Trophoblast cell (in vitro differentiated cells and primary cell): ENCODE measurements at regions not wholly inside any gene's neighbourhood (a gene's known extent, or its start where the extent isn't known, plus 50 kb on each side); places are given as distances from the start of the nearest gene placed in this dataset.

ENCODE experiments used
- DNase-seq, 2 donors: peaks; one replicate each; pipeline ENCODE4 v3.0.0-alpha.2; 2016
- H2AFZ ChIP-seq: 2 replicates; pipeline ENCODE4 v1.6.1; 2013; ENCODE audit warnings: low read length, moderate library complexity, mild to moderate bottlenecking; ENCODE audit not compliant: insufficient read depth, poor library complexity
- H2AK5ac ChIP-seq: 2 replicates; pipeline ENCODE4 v1.6.1; 2013; ENCODE audit warnings: mild to moderate bottlenecking, low read length
- H2BK120ac ChIP-seq: 2 replicates; pipeline ENCODE4 v1.6.1; 2013; ENCODE audit warnings: low read length, mild to moderate bottlenecking, moderate library complexity; ENCODE audit not compliant: insufficient read depth, poor library complexity
- H2BK12ac ChIP-seq: 2 replicates; pipeline ENCODE4 v1.6.1; 2013; ENCODE audit warnings: mild to moderate bottlenecking, low read length, moderate library complexity
- H2BK5ac ChIP-seq: 2 replicates; pipeline ENCODE4 v1.6.1; 2013; ENCODE audit warnings: low read length, low read depth, moderate library complexity, mild to moderate bottlenecking; ENCODE audit not compliant: poor library complexity
- H3K14ac ChIP-seq: 2 replicates; pipeline ENCODE4 v1.6.1; 2013; ENCODE audit warnings: mild to moderate bottlenecking, low read length
- H3K18ac ChIP-seq: 2 replicates; pipeline ENCODE4 v1.6.1; 2013; ENCODE audit warnings: mild to moderate bottlenecking, low read length
- H3K23ac ChIP-seq: 2 replicates; pipeline ENCODE4 v1.6.1; 2013; ENCODE audit warnings: low read length
- H3K27ac ChIP-seq: 2 replicates; pipeline ENCODE4 v1.5.1; 2013; ENCODE audit warnings: low read depth, mild to moderate bottlenecking, inconsistent platforms, low read length, moderate library complexity
- H3K27me3 ChIP-seq: 2 replicates; pipeline ENCODE4 v1.6.1; 2013; ENCODE audit warnings: inconsistent platforms, mild to moderate bottlenecking, low read length, moderate library complexity; ENCODE audit not compliant: insufficient read depth
- H3K36me3 ChIP-seq, 2 experiments: 1 replicate in 1 of 2; 2 replicates in 1 of 2; pipeline ENCODE4 v1.6.1; 2013; ENCODE audit warnings: low read length in 2 of 2, mild to moderate bottlenecking in 2 of 2, moderate library complexity in 1 of 2; ENCODE audit not compliant: insufficient read depth in 2 of 2, control insufficient read depth in 1 of 2
- H3K4ac ChIP-seq: 2 replicates; pipeline ENCODE4 v1.6.1; 2013; ENCODE audit warnings: low read depth, mild to moderate bottlenecking, low read length, moderate library complexity
- H3K4me1 ChIP-seq, 2 experiments: 1 replicate in 1 of 2; 2 replicates in 1 of 2; pipeline ENCODE4 v1.6.1; 2013; ENCODE audit warnings: low read length in 2 of 2, mild to moderate bottlenecking in 2 of 2, moderate library complexity in 1 of 2; ENCODE audit not compliant: insufficient read depth in 2 of 2, control insufficient read depth in 1 of 2
- H3K4me2 ChIP-seq: 2 replicates; pipeline ENCODE4 v1.6.1; 2013; ENCODE audit warnings: inconsistent platforms, mild to moderate bottlenecking, low read length, moderate library complexity
- H3K4me3 ChIP-seq: 2 replicates; pipeline ENCODE4 v1.5.1; 2013; ENCODE audit warnings: mild to moderate bottlenecking, low read depth, low read length, inconsistent platforms
- H3K79me1 ChIP-seq: one replicate; pipeline ENCODE4 v1.6.1; 2013; ENCODE audit warnings: low read length
- H3K79me2 ChIP-seq: 2 replicates; pipeline ENCODE4 v1.6.1; 2013; ENCODE audit warnings: low read length, mild to moderate bottlenecking; ENCODE audit not compliant: control insufficient read depth, insufficient read depth, poor library complexity
- H3K9ac ChIP-seq: 2 replicates; pipeline ENCODE4 v1.6.1; 2013; ENCODE audit warnings: mild to moderate bottlenecking, low read length
- H3K9me3 ChIP-seq: 2 replicates; pipeline ENCODE4 v1.6.1; 2013; ENCODE audit warnings: low read depth, mild to moderate bottlenecking, control low read depth, inconsistent platforms, low read length; ENCODE audit not compliant: insufficient read depth
- H4K12ac ChIP-seq: 2 replicates; pipeline ENCODE4 v1.6.1; 2013; ENCODE audit warnings: low read depth, mild to moderate bottlenecking, low read length, moderate library complexity
- H4K8ac ChIP-seq: 2 replicates; pipeline ENCODE4 v1.6.1; 2013; ENCODE audit warnings: low read depth, mild to moderate bottlenecking, low read length, moderate library complexity
- H4K91ac ChIP-seq: one replicate; pipeline ENCODE4 v1.6.1; 2013; ENCODE audit warnings: low read depth, mild to moderate bottlenecking, low read length, moderate library complexity
- WGBS: extraction: QIAGEN DNeasy Blood & Tissue Kit; methylation state at CpG from one replicate; pipeline ENCODE4 v1.1.7; 2013; ENCODE audit warnings: missing lambda C conversion rate; ENCODE audit not compliant: insufficient read length, insufficient coverage; ENCODE audit errors: extremely low coverage; 5-methylcytosine and 5-hydroxymethylcytosine counted together

DNA sequence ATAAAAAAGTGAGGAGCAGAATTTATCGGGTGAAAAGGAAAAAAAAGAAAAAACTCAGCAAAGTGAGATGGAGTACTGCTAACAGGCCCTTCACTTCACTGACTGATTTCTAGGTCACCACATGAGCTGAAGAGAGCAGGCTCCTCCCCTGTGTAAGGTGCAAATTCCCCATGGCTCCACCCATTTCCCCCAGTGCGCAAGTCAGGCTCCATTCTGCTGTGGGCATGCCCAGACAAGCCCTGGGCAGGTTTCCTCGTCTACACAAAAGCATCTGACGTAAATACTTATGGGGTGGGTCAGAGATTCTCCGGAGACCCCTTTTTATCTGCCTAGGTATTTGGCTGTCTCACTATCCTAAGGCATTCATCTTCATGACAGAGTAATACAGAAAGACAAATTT lies 157.9 kb downstream of the MAGEB5 start:
- H3K4me2 ChIP-seq, result no peak overlapping the region
- H3K27me3 ChIP-seq, result no peaks in the 10 kb centered on the region
- no peak overlapping the region for H2AFZ ChIP-seq
- H2BK12ac ChIP-seq, result no peak overlapping the region
- WGBS, result no CpG with 5 or more reads among the region's 5 CpGs
- H3K4ac ChIP-seq, result no peak overlapping the region
- no peaks in the 10 kb centered on the region for H3K9me3 ChIP-seq
- no peak overlapping the region for H2BK120ac ChIP-seq
- H3K79me1 ChIP-seq, result no peaks in the 10 kb centered on the region
- no peak overlapping the region for H3K9ac ChIP-seq
- no peak overlapping the region for H3K27ac ChIP-seq
- no peak overlapping the region for H2AK5ac ChIP-seq
- no peak for DNase-seq
- H3K4me1 ChIP-seq, result no peaks in the 10 kb centered on the region
- H4K91ac ChIP-seq, result peak overlapping the region; percentile 14
- no peak overlapping the region for H3K23ac ChIP-seq
- H4K12ac ChIP-seq, result no peak overlapping the region
- no peaks in the 10 kb centered on the region for H3K79me2 ChIP-seq
- no peak overlapping the region for H3K4me3 ChIP-seq
- H3K18ac ChIP-seq, result no peak overlapping the region
- H3K14ac ChIP-seq, result no peak overlapping the region
- H3K36me3 ChIP-seq, result no peaks in the 10 kb centered on the region
- no peak overlapping the region for H2BK5ac ChIP-seq
- no peak overlapping the region for H4K8ac ChIP-seq

DNA sequence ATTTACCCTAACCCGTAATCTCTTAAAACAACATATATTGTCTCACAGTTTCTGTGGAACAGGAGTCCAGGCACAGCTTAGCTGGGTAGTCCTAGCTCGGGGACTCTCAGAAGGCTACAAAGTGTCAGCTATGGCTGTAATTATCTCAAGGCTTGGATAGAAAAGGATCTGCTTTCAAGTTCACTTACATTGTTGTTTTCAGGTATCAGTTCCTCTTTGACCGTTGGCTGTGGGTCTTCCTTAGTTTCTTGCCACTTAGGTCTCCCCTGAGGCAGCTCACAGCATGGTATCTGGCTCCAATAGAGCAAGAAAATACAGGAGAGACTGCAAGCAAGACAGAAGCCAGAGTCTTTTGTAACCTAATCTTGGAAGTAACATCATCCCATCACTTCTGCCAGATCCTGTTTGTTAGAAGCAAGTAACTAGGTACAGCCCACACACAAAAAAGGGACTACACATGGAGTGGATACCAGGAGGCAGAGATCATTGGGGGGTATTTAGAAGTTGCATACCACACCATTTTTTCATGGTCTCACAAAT lies 137.0 kb downstream of the MAGEB5 start:
- 100% methylated on average over 1 of the region's 3 CpGs for WGBS
- H2AK5ac ChIP-seq, result no peak overlapping the region

DNA sequence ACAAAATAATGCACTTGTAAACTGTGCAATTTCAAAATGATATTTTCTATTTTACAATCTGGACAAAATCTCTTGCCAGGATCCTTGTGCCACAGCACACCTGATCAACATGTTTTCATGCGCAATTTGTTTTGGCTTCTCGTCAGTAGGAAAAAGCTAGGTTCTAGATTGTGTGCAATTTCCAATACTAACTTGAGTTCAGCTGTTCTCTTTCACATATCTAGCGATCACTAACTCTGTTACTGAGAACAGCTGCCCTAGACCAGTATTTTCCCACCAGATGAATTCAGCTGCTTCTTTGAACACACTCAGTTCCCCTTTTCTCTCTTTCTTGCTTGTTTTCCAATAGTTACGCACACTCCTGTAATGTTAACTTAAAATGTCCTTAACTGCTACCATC lies 131.2 kb downstream of the MAGEB5 start:
- H3K4ac ChIP-seq, result no peak overlapping the region
- H3K27ac ChIP-seq, result no peak overlapping the region
- no peaks in the 10 kb centered on the region for H3K27me3 ChIP-seq
- no peak overlapping the region for H3K4me3 ChIP-seq
- no peak overlapping the region for H3K4me2 ChIP-seq
- no peak overlapping the region for H2BK5ac ChIP-seq
- H3K4me1 ChIP-seq, result no peaks in the 10 kb centered on the region
- H3K79me1 ChIP-seq, result no peaks in the 10 kb centered on the region
- H3K23ac ChIP-seq, result no peak overlapping the region
- H2AFZ ChIP-seq, result no peak overlapping the region
- H3K14ac ChIP-seq, result no peak overlapping the region
- H4K8ac ChIP-seq, result no peak overlapping the region
- H3K79me2 ChIP-seq, result no peaks in the 10 kb centered on the region
- no peaks in the 10 kb centered on the region for H3K36me3 ChIP-seq
- H3K9ac ChIP-seq, result no peak overlapping the region
- no peak overlapping the region for H2AK5ac ChIP-seq
- H3K9me3 ChIP-seq, result no peaks in the 10 kb centered on the region
- H2BK120ac ChIP-seq, result no peak overlapping the region
- H4K91ac ChIP-seq, result no peak overlapping the region
- H3K18ac ChIP-seq, result no peak overlapping the region
- WGBS, result no CpG with 5 or more reads among the region's 4 CpGs
- H4K12ac ChIP-seq, result no peak overlapping the region
- no peak for DNase-seq
- H2BK12ac ChIP-seq, result no peak overlapping the region

More for the DNA sequence above, 137.0 kb downstream of the MAGEB5 start:
- no peak overlapping the region for H4K8ac ChIP-seq
- no peak for DNase-seq
- no peaks in the 10 kb centered on the region for H3K79me2 ChIP-seq
- no peak overlapping the region for H3K4me2 ChIP-seq
- H3K27ac ChIP-seq, result no peak overlapping the region
- H2AFZ ChIP-seq, result no peak overlapping the region
- H3K27me3 ChIP-seq, result no peaks in the 10 kb centered on the region
- no peak overlapping the region for H3K23ac ChIP-seq
- no peaks in the 10 kb centered on the region for H3K4me1 ChIP-seq
- no peak overlapping the region for H3K18ac ChIP-seq
- H2BK120ac ChIP-seq, result no peak overlapping the region
- no peak overlapping the region for H3K9ac ChIP-seq
- H3K79me1 ChIP-seq, result no peaks in the 10 kb centered on the region
- no peak overlapping the region for H4K12ac ChIP-seq
- H4K91ac ChIP-seq, result no peak overlapping the region
- H3K4ac ChIP-seq, result no peak overlapping the region
- H3K4me3 ChIP-seq, result no peak overlapping the region
- no peaks in the 10 kb centered on the region for H3K9me3 ChIP-seq
- H3K14ac ChIP-seq, result no peak overlapping the region
- no peaks in the 10 kb centered on the region for H3K36me3 ChIP-seq
- no peak overlapping the region for H2BK5ac ChIP-seq
- H2BK12ac ChIP-seq, result no peak overlapping the region

DNA sequence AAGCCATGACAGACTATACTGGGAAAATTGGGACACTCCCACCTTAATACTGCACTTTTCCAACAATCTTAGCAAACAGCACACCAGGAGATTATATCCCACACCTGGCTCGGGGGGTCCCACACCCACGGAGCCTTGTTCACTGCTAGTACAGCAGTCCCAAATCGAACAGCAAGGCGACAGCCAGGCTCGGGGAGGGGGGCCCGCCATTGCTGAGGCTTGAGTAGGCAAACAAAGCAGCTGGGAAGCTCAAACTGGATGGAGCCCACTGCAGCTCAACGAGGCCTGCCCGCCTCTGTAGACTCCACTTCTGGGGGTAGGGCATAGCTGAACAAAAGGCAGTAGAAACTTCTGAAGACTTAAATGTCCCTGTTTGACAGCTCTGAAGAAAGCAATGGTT lies 118.3 kb downstream of the MAGEB5 start:
- DNase-seq, result no peak
- no peak overlapping the region for H2AK5ac ChIP-seq
- H2BK12ac ChIP-seq, result no peak overlapping the region
- no peak overlapping the region for H3K18ac ChIP-seq
- no peak overlapping the region for H4K12ac ChIP-seq
- H2AFZ ChIP-seq, result no peak overlapping the region
- H3K4me2 ChIP-seq, result no peak overlapping the region
- H3K79me2 ChIP-seq, result no peaks in the 10 kb centered on the region
- H3K14ac ChIP-seq, result no peak overlapping the region
- H4K8ac ChIP-seq, result no peak overlapping the region
- no peak overlapping the region for H4K91ac ChIP-seq
- H3K9ac ChIP-seq, result no peak overlapping the region
- no peaks in the 10 kb centered on the region for H3K4me1 ChIP-seq
- no peaks in the 10 kb centered on the region for H3K27me3 ChIP-seq
- WGBS, result no CpG with 5 or more reads among the region's 8 CpGs
- no peaks in the 10 kb centered on the region for H3K9me3 ChIP-seq
- H2BK5ac ChIP-seq, result no peak overlapping the region
- H3K36me3 ChIP-seq, result no peaks in the 10 kb centered on the region
- H3K4me3 ChIP-seq, result no peak overlapping the region
- no peak overlapping the region for H3K4ac ChIP-seq
- H3K23ac ChIP-seq, result no peak overlapping the region
- no peaks in the 10 kb centered on the region for H3K79me1 ChIP-seq
- H2BK120ac ChIP-seq, result no peak overlapping the region
- no peak overlapping the region for H3K27ac ChIP-seq
